GM18520 (cell line): ENCODE measurements at regions not wholly inside any gene's neighbourhood (a gene's known extent, or its start where the extent isn't known, plus 50 kb on each side); places are given as distances from the start of the nearest gene placed in this dataset.

Source experiments
- ATAC-seq: cut with Tn5 transposase; IDR thresholded peaks from one replicate; pipeline ENCODE4 v1.9.1; 2021; ENCODE audit not compliant: unreplicated experiment

- ATAC-seq: no peak
Measured at GRCh38 chr11:112354364-112354763, 93.7 kb upstream of the PLET1 start.

GRCh38 chr11:112355726-112356125, 95.1 kb upstream of the PLET1 start:
- no peak for ATAC-seq

GRCh38 chr11:112357488-112357887, 96.8 kb upstream of the PLET1 start:
- no peak for ATAC-seq

GRCh38 chr11:112361396-112361795, 100.7 kb upstream of the PLET1 start:
- no peak for ATAC-seq

GRCh38 chr11:112363527-112363926, 102.9 kb upstream of the PLET1 start:
- no peak for ATAC-seq

GRCh38 chr11:112364962-112365481, 104.4 kb upstream of the PLET1 start:
- ATAC-seq: no peak

GRCh38 chr11:112366012-112366411, 105.4 kb upstream of the PLET1 start:
- ATAC-seq: no peak

GRCh38 chr11:112366777-112367176, 106.1 kb upstream of the PLET1 start:
- ATAC-seq: no peak

GRCh38 chr11:112367461-112367860, 106.8 kb upstream of the PLET1 start:
- ATAC-seq: no peak

- no peak for ATAC-seq
Measured at GRCh38 chr11:112367895-112368294, 107.2 kb upstream of the PLET1 start.

GRCh38 chr11:112368381-112368780, 107.7 kb upstream of the PLET1 start:
- ATAC-seq: no peak

GRCh38 chr11:112369374-112369773, 108.7 kb upstream of the PLET1 start:
- ATAC-seq: no peak

- no peak for ATAC-seq
Measured at GRCh38 chr11:112369916-112370315, 109.3 kb upstream of the PLET1 start.

GRCh38 chr11:112374486-112375140, 114.0 kb upstream of the PLET1 start:
- no peak for ATAC-seq

- no peak for ATAC-seq
Measured at GRCh38 chr11:112377946-112378345, 117.3 kb upstream of the PLET1 start.

GRCh38 chr11:112380464-112380863, 119.8 kb upstream of the PLET1 start:
- no peak for ATAC-seq

GRCh38 chr11:112381578-112381977, 120.9 kb upstream of the PLET1 start:
- ATAC-seq: no peak

GRCh38 chr11:112382561-112382960, 121.9 kb upstream of the PLET1 start:
- ATAC-seq: no peak

GRCh38 chr11:112388496-112388895, 127.8 kb upstream of the PLET1 start:
- ATAC-seq: no peak

GRCh38 chr11:112391086-112391485, 130.4 kb upstream of the PLET1 start:
- no peak for ATAC-seq

GRCh38 chr11:112392904-112393303, 132.2 kb upstream of the PLET1 start:
- no peak for ATAC-seq

GRCh38 chr11:112394304-112394703, 133.6 kb upstream of the PLET1 start:
- no peak for ATAC-seq

- ATAC-seq: no peak
Measured at GRCh38 chr11:112396076-112396475, 135.4 kb upstream of the PLET1 start.
